ENCODE measurements at regions not wholly inside any gene's neighbourhood (a gene's known extent, or its start where the extent isn't known, plus 50 kb on each side); places are given as distances from the start of the nearest gene placed in this dataset.

DNA sequence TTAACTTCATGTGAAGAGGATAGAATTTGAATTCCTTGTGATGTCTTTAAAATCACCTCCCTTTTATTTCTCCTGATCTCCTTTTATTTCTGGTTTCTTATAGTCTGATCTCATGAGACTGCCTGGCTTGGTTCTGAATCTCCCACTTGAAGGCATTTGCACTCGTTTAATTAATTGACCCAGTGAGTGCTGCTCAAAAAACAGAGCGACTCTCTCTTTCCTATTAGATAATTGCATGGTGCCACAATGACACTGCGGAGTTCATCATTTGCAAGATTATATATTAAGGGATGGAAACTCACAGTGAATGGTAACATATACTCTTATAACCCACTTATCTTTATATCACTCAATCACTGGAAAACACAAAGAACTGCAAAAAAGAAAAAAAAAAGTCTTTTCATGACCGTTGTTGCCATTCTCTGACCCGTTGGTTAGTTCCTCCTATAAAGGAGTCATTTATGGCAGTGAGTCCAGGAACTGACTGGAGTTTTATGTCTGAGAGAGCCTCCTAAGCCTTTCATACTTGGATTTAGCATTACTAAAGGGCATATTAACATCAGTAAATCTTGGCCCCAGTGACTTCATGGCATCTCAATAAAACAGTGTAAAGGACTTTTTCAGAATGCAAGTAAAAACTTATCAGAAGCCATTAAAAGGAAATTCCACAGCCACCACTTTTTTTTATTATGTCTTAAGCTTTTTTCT, 103.3 kb upstream of the EPHA4 start:
- Histone ChIP-seq H3K9me2 (ENCODE audit: insufficient read depth) (no peaks in the 10 kb centered on the region), H3K27me3 (ENCODE audit: insufficient read depth, low read depth) (no peaks in the 10 kb centered on the region), H3K4me1 (replicated peaks; ENCODE audit: insufficient read depth) (no peaks in the 10 kb centered on the region), H3K4me2 (no peak overlapping the region), H3K79me2 (ENCODE audit: low read depth) (no peaks in the 10 kb centered on the region), H3K9me3 (ENCODE audit: insufficient read depth, low read depth) (0 out of 2 replicates have a peak, but pooled peaks cover 3% of the 10 kb centered on the region), H3K36me3 (ENCODE audit: low read depth) (no peaks in the 10 kb centered on the region), H3K4me3 (no peak overlapping the region), H3F3A (ENCODE audit: insufficient read depth, low read depth) (no peaks in the 10 kb centered on the region), H4K20me1 (ENCODE audit: insufficient read depth) (no peaks in the 10 kb centered on the region), H2AFZ (no peak overlapping the region), H3K27ac (no peak overlapping the region)
- no TSS peak for BruUV-seq (replicated peaks)
- ChIA-PET POLR2A (ENCODE audit: unreplicated experiment) (no interaction called here), CTCF (no interaction called here)
- DNase-seq = no peak
- TF ChIP-seq, protein P1, sequence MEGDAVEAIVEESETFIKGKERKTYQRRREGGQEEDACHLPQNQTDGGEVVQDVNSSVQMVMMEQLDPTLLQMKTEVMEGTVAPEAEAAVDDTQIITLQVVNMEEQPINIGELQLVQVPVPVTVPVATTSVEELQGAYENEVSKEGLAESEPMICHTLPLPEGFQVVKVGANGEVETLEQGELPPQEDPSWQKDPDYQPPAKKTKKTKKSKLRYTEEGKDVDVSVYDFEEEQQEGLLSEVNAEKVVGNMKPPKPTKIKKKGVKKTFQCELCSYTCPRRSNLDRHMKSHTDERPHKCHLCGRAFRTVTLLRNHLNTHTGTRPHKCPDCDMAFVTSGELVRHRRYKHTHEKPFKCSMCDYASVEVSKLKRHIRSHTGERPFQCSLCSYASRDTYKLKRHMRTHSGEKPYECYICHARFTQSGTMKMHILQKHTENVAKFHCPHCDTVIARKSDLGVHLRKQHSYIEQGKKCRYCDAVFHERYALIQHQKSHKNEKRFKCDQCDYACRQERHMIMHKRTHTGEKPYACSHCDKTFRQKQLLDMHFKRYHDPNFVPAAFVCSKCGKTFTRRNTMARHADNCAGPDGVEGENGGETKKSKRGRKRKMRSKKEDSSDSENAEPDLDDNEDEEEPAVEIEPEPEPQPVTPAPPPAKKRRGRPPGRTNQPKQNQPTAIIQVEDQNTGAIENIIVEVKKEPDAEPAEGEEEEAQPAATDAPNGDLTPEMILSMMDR (conservative IDR thresholded peaks at IDR 0.05) = no peak
- TF ChIP-seq EZH2 (IDR thresholded peaks at IDR 0.05; ENCODE audit: low read depth) = no peak
- intact Hi-C loops (cut with micrococcal nuclease; ENCODE audit: unreplicated experiment) = no loop called here

DNA sequence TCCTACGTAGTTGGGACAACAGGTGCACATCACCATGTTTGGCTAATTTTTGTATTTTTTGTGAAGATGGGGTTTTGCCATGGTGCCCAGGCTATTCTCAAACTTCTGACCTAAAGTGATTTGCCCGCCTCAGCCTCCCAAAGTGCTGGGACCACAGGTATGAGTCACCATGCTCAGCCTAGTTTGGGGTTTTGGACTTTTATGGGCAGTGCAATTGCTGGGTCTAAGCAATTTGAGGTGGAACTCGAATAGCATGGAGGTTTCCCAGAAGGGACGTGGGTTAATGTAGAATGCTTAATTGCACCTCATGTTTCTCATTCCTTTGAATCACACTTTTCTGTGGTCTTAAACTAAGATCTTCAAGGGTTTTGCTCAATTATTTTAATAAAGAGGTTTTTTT, 102.3 kb upstream of the EPHA4 start:
- 0 out of 2 replicates have a peak, but pooled peaks cover 3% of the 10 kb centered on the region for H3K9me3 ChIP-seq (ENCODE audit: insufficient read depth, low read depth)
- no peaks in the 10 kb centered on the region for H3K36me3 ChIP-seq (ENCODE audit: low read depth)
- intact Hi-C loops (cut with micrococcal nuclease; ENCODE audit: unreplicated experiment) = no loop called here
- no peaks in the 10 kb centered on the region for H3K9me2 ChIP-seq (ENCODE audit: insufficient read depth)
- TF ChIP-seq, protein P1 (conservative IDR thresholded peaks at IDR 0.05) = no peak
- no peak for TF ChIP-seq EZH2 (IDR thresholded peaks at IDR 0.05; ENCODE audit: low read depth)
- no peaks in the 10 kb centered on the region for H4K20me1 ChIP-seq (ENCODE audit: insufficient read depth)
- H3K79me2 ChIP-seq (ENCODE audit: low read depth) = no peaks in the 10 kb centered on the region
- H3K27me3 ChIP-seq (ENCODE audit: insufficient read depth, low read depth) = no peaks in the 10 kb centered on the region
- ChIA-PET CTCF (no interaction called here), POLR2A (ENCODE audit: unreplicated experiment) (interaction anchor here (1.0 kb wide), 1 partner anchor 133 kb away, joined by 3 read pairs; no protein-coding TSS in a partner anchor)
- H2AFZ ChIP-seq = no peak overlapping the region
- no peak overlapping the region for H3K27ac ChIP-seq
- no peak overlapping the region for H3K4me2 ChIP-seq
- BruUV-seq (replicated peaks) = no TSS peak
- H3K4me1 ChIP-seq (replicated peaks; ENCODE audit: insufficient read depth) = no peaks in the 10 kb centered on the region
- no peak overlapping the region for H3K4me3 ChIP-seq
- H3F3A ChIP-seq (ENCODE audit: insufficient read depth, low read depth) = no peaks in the 10 kb centered on the region
- DNase-seq = no peak

DNA sequence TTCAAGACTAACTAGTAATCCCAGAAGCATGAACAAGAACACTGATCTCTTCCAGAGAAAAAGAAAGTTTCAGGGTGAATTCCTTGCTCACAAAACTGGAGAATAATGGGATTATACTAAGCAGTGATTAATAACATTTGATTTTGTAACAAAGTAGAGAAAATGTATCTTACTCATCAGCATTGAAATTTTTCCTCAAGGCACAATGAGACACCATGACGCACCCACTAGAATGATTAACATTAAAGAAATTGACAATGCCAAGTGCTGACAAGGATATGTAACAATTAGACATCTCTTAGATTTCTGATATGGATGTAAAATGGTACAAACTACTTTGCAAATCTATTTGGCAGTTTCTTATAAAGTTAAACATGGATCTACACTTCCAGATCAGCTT, 101.1 kb upstream of the EPHA4 start:
- no peak for DNase-seq
- no TSS peak for BruUV-seq (replicated peaks)
- intact Hi-C loops (cut with micrococcal nuclease; ENCODE audit: unreplicated experiment) = no loop called here
- Histone ChIP-seq H3F3A (ENCODE audit: insufficient read depth, low read depth) (no peaks in the 10 kb centered on the region), H3K4me1 (replicated peaks; ENCODE audit: insufficient read depth) (0 out of 2 replicates have a peak, but pooled peaks cover 3% of the 10 kb centered on the region), H3K27ac (no peak overlapping the region), H3K9me3 (ENCODE audit: insufficient read depth, low read depth) (0 out of 2 replicates have a peak, but pooled peaks cover 3% of the 10 kb centered on the region), H3K9me2 (ENCODE audit: insufficient read depth) (no peaks in the 10 kb centered on the region), H3K27me3 (ENCODE audit: insufficient read depth, low read depth) (no peaks in the 10 kb centered on the region), H3K79me2 (ENCODE audit: low read depth) (no peaks in the 10 kb centered on the region), H4K20me1 (ENCODE audit: insufficient read depth) (no peaks in the 10 kb centered on the region), H3K36me3 (ENCODE audit: low read depth) (no peaks in the 10 kb centered on the region), H3K4me2 (no peak overlapping the region), H3K4me3 (no peak overlapping the region), H2AFZ (no peak overlapping the region)
- ChIA-PET POLR2A (ENCODE audit: unreplicated experiment) (no interaction called here), CTCF (no interaction called here)
- no peak for TF ChIP-seq EZH2 (IDR thresholded peaks at IDR 0.05; ENCODE audit: low read depth)
- TF ChIP-seq, protein P1 (conservative IDR thresholded peaks at IDR 0.05) = no peak

Data from PC-9 (cell line).